Fibroblast of villous mesenchyme (primary cell): ENCODE measurements at regions not wholly inside any gene's neighbourhood (a gene's known extent, or its start where the extent isn't known, plus 50 kb on each side); places are given as distances from the start of the nearest gene placed in this dataset.

Source experiments
- DNase-seq: peaks from one replicate; pipeline ENCODE4 v3.0.0-alpha.2; 2010; ENCODE audit warnings: low read depth
- H3K4me3 ChIP-seq: 2 replicates; pipeline ENCODE4 v1.5.1; 2011; ENCODE audit warnings: low read depth, mild to moderate bottlenecking, low read length
- CTCF ChIP-seq: IDR thresholded peaks from 2 replicates; pipeline ENCODE4 v1.5.1; 2012; ENCODE audit warnings: low read depth, mild to moderate bottlenecking, low read length; ENCODE audit not compliant: insufficient read depth

- no peak overlapping the region for H3K4me3 ChIP-seq
- no peak for TF ChIP-seq CTCF
- DNase-seq, result no peak
Observed at GRCh38 chr17:55668312-55668920, 54.2 kb downstream of the TMEM100 start.

- no peak for TF ChIP-seq CTCF
- H3K4me3 ChIP-seq, result no peak overlapping the region
- DNase-seq, result no peak
Observed at GRCh38 chr17:55666806-55667205, 55.9 kb downstream of the TMEM100 start.

- no peak overlapping the region for H3K4me3 ChIP-seq
- TF ChIP-seq CTCF, result no peak
Observed at GRCh38 chr17:55664287-55664686, 58.4 kb downstream of the TMEM100 start.

GRCh38 chr17:55663400-55663799, 59.3 kb downstream of the TMEM100 start:
- H3K4me3 ChIP-seq, result no peak overlapping the region
- no peak for DNase-seq
- no peak for TF ChIP-seq CTCF

More at GRCh38 chr17:55664287-55664686, 58.4 kb downstream of the TMEM100 start:
- no peak for DNase-seq

GRCh38 chr17:55661963-55662834, 60.5 kb downstream of the TMEM100 start:
- H3K4me3 ChIP-seq, result no peak overlapping the region
- TF ChIP-seq CTCF, result no peak
- DNase-seq, result no peak

- no peak for TF ChIP-seq CTCF
- no peak for DNase-seq
- no peak overlapping the region for H3K4me3 ChIP-seq
Observed at GRCh38 chr17:55661256-55661758, 61.4 kb downstream of the TMEM100 start.
